ENCODE measurements at regions not wholly inside any gene's neighbourhood (a gene's known extent, or its start where the extent isn't known, plus 50 kb on each side); places are given as distances from the start of the nearest gene placed in this dataset.

- no peak for TF ChIP-seq ZNF512 (tag; IDR thresholded peaks at IDR 0.05)
- TF ChIP-seq NCOA6 (IDR thresholded peaks at IDR 0.05), result no peak
- TF ChIP-seq RBM25 (IDR thresholded peaks at IDR 0.05; ENCODE audit: low read depth, low read length, severe bottlenecking), result no peak
- no peak for TF ChIP-seq PHF8 (IDR thresholded peaks at IDR 0.05; ENCODE audit: borderline replicate concordance, low read length)
- no peak for TF ChIP-seq NCOA1 (IDR thresholded peaks at IDR 0.05; ENCODE audit: low read depth)
- peak; percentile 49 for TF ChIP-seq PKNOX1 (IDR thresholded peaks at IDR 0.05)
- TF ChIP-seq FOXA3 (CRISPR knock-in tag; conservative IDR thresholded peaks at IDR 0.05 in 1 of 2, IDR thresholded peaks at IDR 0.05 in 1 of 2), result no peak
- TF ChIP-seq XRCC4 (IDR thresholded peaks at IDR 0.05; ENCODE audit: extremely low read depth, insufficient read depth, insufficient read length), result no peak
- TF ChIP-seq SAFB (IDR thresholded peaks at IDR 0.05; ENCODE audit: borderline replicate concordance, low read depth, low read length), result no peak
- TF ChIP-seq ZNF146 (CRISPR knock-in tag; IDR thresholded peaks at IDR 0.05; ENCODE audit: unreplicated experiment), result no peak
- TF ChIP-seq CEBPG (CRISPR knock-in tag; IDR thresholded peaks at IDR 0.05), result peak; percentile 85
- TF ChIP-seq CEBPG (tag; conservative IDR thresholded peaks at IDR 0.05 in 1 of 2, IDR thresholded peaks at IDR 0.05 in 1 of 2), result peak; percentile 89 to 91
- TF ChIP-seq CBX1 (IDR thresholded peaks at IDR 0.05; ENCODE audit: low read depth), result no peak
- TF ChIP-seq PPARD (CRISPR knock-in tag; IDR thresholded peaks at IDR 0.05), result no peak
- TF ChIP-seq CHAMP1 (IDR thresholded peaks at IDR 0.05), result 0 out of 2 replicates have a peak, but pooled peaks have one; percentile 31
- TF ChIP-seq POLR3A (IDR thresholded peaks at IDR 0.05; ENCODE audit: borderline replicate concordance, extremely low read depth, insufficient read depth, insufficient read length), result no peak
- TF ChIP-seq KLF13 (tag; IDR thresholded peaks at IDR 0.05; ENCODE audit: borderline replicate concordance, low read depth), result no peak
- TF ChIP-seq E4F1 (CRISPR knock-in tag; IDR thresholded peaks at IDR 0.05; ENCODE audit: borderline replicate concordance), result no peak
- peak; percentile 70; the same call in 1 of the 2 replicates for TF ChIP-seq ZNF589 (CRISPR knock-in tag; IDR thresholded peaks at IDR 0.05; ENCODE audit: low read depth)
- TF ChIP-seq MTA1 (IDR thresholded peaks at IDR 0.05; ENCODE audit: borderline replicate concordance), result no peak
- peak in 1 of 2 experiments; percentile 62; a peak in 1 of 4 replicates for TF ChIP-seq RCOR1 (IDR thresholded peaks at IDR 0.05; ENCODE audit: borderline replicate concordance in 1 of 2, low read depth in 2 of 2, low read length in 2 of 2)
Measured at GRCh38 chr1:112172294-112172882, 182.9 kb upstream of the KCND3 start (continued).

Measured in K562 (cell line).